GM13976 (cell line): ENCODE measurements at regions not wholly inside any gene's neighbourhood (a gene's known extent, or its start where the extent isn't known, plus 50 kb on each side); places are given as distances from the start of the nearest gene placed in this dataset.

Experiments used
- DNase-seq: peaks from one replicate; pipeline ENCODE4 v3.0.0; 2012; ENCODE audit warnings: low spot score
- in situ Hi-C: fragments of 300-500 bp; cut with MboI; formaldehyde crosslinking; loops from one replicate; pipeline ENCODE4 v1.12.0; 2022; ENCODE audit warnings: low sequenced_read_pairs, mixed read lengths, inconsistent platforms; ENCODE audit not compliant: unreplicated experiment
- TF ChIP-seq, protein P1 (sequence below): IDR thresholded peaks from 2 replicates; pipeline ENCODE4 v1.5.1; 2012; ENCODE audit warnings: borderline replicate concordance, mild to moderate bottlenecking; ENCODE audit not compliant: insufficient read depth; ENCODE audit errors: extremely low read depth, missing control alignments, control extremely low read depth

DNA sequence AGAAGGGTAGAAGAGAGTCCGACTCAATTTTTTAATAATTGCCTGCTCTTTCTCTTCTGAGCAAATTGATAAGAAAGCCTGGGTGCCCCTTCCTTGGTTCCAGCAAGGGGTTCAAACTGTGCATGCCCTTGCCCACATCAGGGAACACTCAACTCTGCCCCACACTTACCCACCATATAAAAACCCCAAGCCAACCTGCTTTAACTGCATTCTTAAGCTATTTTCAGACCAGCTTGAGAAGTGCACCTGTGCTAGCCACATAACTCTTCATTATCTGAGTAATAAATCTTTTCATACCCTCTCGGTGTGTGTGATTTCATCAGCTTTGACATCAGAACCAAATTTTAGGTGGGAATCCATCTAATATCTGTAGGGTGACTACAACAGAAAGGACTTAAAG, 509.6 kb downstream of the MRPL39 start:
- TF ChIP-seq, protein P1, sequence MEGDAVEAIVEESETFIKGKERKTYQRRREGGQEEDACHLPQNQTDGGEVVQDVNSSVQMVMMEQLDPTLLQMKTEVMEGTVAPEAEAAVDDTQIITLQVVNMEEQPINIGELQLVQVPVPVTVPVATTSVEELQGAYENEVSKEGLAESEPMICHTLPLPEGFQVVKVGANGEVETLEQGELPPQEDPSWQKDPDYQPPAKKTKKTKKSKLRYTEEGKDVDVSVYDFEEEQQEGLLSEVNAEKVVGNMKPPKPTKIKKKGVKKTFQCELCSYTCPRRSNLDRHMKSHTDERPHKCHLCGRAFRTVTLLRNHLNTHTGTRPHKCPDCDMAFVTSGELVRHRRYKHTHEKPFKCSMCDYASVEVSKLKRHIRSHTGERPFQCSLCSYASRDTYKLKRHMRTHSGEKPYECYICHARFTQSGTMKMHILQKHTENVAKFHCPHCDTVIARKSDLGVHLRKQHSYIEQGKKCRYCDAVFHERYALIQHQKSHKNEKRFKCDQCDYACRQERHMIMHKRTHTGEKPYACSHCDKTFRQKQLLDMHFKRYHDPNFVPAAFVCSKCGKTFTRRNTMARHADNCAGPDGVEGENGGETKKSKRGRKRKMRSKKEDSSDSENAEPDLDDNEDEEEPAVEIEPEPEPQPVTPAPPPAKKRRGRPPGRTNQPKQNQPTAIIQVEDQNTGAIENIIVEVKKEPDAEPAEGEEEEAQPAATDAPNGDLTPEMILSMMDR, result no peak
- in situ Hi-C loops, result no loop called here
- DNase-seq, result no peak

DNA sequence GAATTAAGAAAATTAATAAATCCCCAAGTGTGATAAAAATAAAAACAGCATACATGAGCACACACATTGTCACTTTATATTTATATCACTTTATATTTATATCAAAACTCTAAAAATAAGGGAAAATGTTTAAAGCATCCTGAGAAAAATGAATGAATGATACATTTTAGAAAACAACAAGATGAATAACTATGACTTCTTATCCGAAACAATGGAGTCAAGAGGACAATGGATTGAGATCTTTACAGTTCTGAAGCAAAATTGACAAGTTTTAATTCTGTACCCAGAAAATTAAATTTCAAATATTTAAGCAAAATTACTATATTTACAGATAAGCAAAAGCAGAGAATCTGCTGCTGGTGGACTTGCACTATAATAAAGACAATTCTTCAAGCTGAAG, 512.6 kb downstream of the MRPL39 start:
- TF ChIP-seq, protein P1, result no peak
- in situ Hi-C loops, result no loop called here
- DNase-seq, result no peak

DNA sequence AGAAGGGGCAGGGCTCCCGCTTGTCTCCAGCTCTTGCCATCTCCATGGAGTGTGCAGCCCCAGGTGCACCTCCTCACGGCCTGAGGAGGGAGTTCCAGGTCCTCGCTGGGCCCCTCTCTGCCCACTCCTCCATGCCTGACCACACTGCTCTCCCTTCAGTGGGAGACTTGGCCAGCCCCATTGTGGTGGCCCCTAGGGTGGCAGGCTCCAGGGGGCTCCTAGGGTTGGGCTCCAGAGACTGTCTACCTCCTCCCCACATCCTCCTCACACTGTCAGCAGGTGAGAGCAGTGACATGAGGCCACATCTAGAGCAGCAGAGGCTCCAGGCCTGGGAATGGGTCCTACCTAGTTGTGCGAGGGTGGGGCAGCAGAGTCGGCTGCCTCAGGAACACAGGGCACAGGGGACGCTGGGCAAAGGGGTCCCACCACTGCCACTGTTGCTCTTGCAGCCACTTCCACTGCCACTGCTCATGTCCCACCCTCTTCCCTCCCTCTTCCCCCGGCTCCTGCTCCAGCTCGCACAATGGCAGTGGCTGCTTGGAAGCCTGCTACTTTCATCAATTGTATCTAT, 514.8 kb downstream of the MRPL39 start:
- DNase-seq, result no peak
- TF ChIP-seq, protein P1, result no peak
- in situ Hi-C loops, result no loop called here

DNA sequence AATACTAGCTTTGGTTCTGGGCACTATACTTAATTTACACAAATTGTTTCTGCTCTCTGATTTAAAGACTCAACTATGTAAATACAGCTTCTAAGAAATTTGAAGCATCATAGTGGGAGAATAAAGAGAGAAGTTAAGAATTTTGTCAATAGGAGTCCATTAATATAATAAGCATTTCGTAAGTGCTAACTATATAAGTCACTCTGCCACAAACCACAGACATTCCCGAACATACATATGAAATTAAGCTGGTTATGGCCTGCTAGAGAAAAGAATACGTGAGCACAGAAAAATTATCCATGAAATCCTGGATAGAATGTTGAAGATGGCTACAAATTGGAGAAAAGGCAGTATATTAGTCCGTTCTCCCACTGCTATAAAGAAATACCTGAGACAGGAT, 526.2 kb downstream of the MRPL39 start:
- in situ Hi-C loops, result no loop called here
- TF ChIP-seq, protein P1, result no peak
- DNase-seq, result no peak

DNA sequence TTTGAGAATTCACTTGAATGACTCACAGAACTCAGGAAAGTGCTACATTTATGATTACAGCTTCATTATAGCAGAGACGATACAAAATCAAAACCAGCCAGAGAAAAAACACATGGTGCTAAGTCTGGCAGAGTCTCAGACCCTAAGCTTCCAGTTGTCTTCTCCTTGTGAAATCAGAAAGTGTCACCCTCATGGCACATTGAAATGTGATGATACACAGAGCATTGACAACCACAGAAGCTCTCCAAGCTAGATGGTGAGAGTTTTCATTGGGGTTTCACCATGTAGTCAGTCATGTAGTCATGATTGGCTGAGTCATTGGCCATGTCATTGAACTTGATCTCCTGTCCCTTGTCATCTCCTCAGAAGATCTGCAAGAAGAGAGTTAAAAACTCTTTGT, 526.6 kb downstream of the MRPL39 start:
- no peak for DNase-seq
- in situ Hi-C loops, result no loop called here
- TF ChIP-seq, protein P1, result no peak

DNA sequence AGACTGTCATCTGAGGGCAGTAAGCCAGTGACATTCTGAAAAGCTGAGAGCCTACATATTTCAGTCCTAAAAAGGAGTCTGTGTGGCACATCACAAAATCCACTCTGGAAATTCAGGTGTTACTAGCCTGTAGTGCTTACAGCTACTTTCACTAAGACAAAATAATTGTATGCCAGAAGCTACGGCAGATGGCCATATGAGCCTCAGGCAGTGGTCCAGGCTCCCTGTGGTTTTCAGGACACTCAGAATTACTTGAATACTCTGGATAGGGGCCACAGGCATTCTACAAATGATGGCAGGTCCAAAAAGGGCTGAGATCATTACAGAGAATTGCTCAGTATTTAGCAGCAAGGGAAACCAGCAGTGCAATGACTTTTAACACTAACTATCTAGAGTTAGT, 527.1 kb downstream of the MRPL39 start:
- no peak for DNase-seq
- TF ChIP-seq, protein P1, result no peak
- in situ Hi-C loops, result no loop called here
